Lower lobe of right lung (tissue), 2 donors: ENCODE measurements at regions not wholly inside any gene's neighbourhood (a gene's known extent, or its start where the extent isn't known, plus 50 kb on each side); places are given as distances from the start of the nearest gene placed in this dataset.

Experiments used
- ATAC-seq, 2 donors: fragments of 200-7000 bp; cut with Tn5 transposase; one replicate each; pipeline ENCODE4 v1.9.1; 2020 to 2022; ENCODE audit warnings: mild to moderate bottlenecking in 2 of 2, moderate library complexity in 2 of 2
- DNase-seq: peaks from one replicate; pipeline ENCODE4 v3.0.0-alpha.2; 2020
- H3K27ac ChIP-seq: fragments of 200-600 bp; one replicate; pipeline ENCODE4 v1.8.0; 2022
- H3K27me3 ChIP-seq: fragments of 200-600 bp; one replicate; pipeline ENCODE4 v1.8.0; 2022; ENCODE audit warnings: low read depth
- H3K36me3 ChIP-seq: fragments of 200-600 bp; one replicate; pipeline ENCODE4 v1.8.0; 2022; ENCODE audit warnings: mild to moderate bottlenecking
- H3K4me1 ChIP-seq: fragments of 200-600 bp; one replicate; pipeline ENCODE4 v1.8.0; 2022
- H3K4me3 ChIP-seq: fragments of 200-600 bp; one replicate; pipeline ENCODE4 v1.8.0; 2022; ENCODE audit warnings: mild to moderate bottlenecking
- H3K9me3 ChIP-seq: fragments of 200-600 bp; one replicate; pipeline ENCODE4 v1.8.0; 2022
- intact Hi-C: fragments of 100-400 bp; cut with DNase I; formaldehyde crosslinking; loops from one replicate; pipeline ENCODE4 v1.11.0; 2022
- TF ChIP-seq, protein P1 (sequence below): fragments of 200-600 bp; IDR thresholded peaks from one replicate; pipeline ENCODE4 v1.8.0; 2022; ENCODE audit warnings: antibody characterized with exemption, mild to moderate bottlenecking
- donor health status: DM: no; HTN: yes; CAD: no; lungs with severe emphysema.

- no peak for ATAC-seq
- DNase-seq, result no peak
- intact Hi-C loops, result no loop called here
- no peak overlapping the region for H3K27ac ChIP-seq
- H3K9me3 ChIP-seq, result no peaks in the 10 kb centered on the region
- H3K36me3 ChIP-seq, result no peaks in the 10 kb centered on the region
- H3K4me1 ChIP-seq, result no peaks in the 10 kb centered on the region
- TF ChIP-seq, protein P1, sequence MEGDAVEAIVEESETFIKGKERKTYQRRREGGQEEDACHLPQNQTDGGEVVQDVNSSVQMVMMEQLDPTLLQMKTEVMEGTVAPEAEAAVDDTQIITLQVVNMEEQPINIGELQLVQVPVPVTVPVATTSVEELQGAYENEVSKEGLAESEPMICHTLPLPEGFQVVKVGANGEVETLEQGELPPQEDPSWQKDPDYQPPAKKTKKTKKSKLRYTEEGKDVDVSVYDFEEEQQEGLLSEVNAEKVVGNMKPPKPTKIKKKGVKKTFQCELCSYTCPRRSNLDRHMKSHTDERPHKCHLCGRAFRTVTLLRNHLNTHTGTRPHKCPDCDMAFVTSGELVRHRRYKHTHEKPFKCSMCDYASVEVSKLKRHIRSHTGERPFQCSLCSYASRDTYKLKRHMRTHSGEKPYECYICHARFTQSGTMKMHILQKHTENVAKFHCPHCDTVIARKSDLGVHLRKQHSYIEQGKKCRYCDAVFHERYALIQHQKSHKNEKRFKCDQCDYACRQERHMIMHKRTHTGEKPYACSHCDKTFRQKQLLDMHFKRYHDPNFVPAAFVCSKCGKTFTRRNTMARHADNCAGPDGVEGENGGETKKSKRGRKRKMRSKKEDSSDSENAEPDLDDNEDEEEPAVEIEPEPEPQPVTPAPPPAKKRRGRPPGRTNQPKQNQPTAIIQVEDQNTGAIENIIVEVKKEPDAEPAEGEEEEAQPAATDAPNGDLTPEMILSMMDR, result no peak
- H3K4me3 ChIP-seq, result no peak overlapping the region
- H3K27me3 ChIP-seq, result no peaks in the 10 kb centered on the region
Measured at GRCh38 chr6:14770572-14770971, 475.3 kb upstream of the JARID2 start.

DNA sequence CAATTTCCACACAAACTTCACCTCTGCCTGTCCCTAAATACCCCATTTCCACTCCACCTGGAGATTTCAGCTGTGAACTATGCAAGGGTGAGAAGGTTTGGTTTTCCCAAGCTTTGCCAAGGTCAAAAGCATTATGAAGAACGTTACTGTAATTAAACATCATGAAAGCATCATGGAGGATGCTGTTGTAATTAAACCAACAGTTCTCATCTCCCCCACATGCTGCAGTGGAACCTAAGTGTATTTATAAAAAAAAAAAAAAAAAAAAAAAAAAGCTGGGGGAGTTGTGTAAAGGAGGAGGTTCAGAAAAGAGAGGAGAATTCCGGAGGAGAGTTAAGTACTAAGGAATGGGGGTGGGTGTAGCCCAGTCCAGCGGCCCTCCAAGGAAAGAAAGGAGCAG is 474.9 kb upstream of the JARID2 start:
- Histone ChIP-seq H3K27me3 (no peaks in the 10 kb centered on the region), H3K9me3 (no peaks in the 10 kb centered on the region), H3K36me3 (no peaks in the 10 kb centered on the region), H3K4me1 (no peaks in the 10 kb centered on the region), H3K27ac (no peak overlapping the region), H3K4me3 (no peak overlapping the region)
- DNase-seq (no peak), ATAC-seq (no peak)
- intact Hi-C loops, result no loop called here
- TF ChIP-seq, protein P1, result no peak

DNA sequence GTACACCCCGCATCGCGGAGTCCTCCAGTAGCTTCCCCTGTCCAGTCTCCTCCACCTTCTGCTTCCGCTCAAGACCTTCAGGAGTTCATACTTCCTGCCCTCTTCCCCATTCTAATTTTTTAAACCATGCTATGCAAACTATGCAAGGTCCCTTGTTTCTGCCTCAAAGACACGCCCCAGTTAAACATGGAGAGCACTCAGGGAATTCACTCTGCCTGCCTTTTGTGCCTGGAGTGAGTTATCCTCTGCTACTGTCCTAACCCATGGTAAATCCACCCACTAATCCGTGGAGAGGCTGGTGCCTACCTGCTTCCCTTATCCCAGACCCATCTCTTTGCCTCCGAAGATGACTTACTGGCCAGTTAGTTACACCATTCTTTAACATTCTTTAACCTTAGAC is 473.7 kb upstream of the JARID2 start:
- DNase-seq (no peak), ATAC-seq (no peak)
- TF ChIP-seq, protein P1, result no peak
- intact Hi-C loops, result no loop called here
- no peak overlapping the region for H3K4me3 ChIP-seq
- H3K4me1 ChIP-seq, result no peaks in the 10 kb centered on the region
- no peaks in the 10 kb centered on the region for H3K9me3 ChIP-seq
- H3K36me3 ChIP-seq, result no peaks in the 10 kb centered on the region
- no peak overlapping the region for H3K27ac ChIP-seq
- H3K27me3 ChIP-seq, result no peaks in the 10 kb centered on the region

GRCh38 chr6:14775528-14775927 is 470.3 kb upstream of the JARID2 start:
- DNase-seq (no peak), ATAC-seq (no peak)
- H3K4me3 ChIP-seq, result no peak overlapping the region
- TF ChIP-seq, protein P1, result no peak
- H3K27ac ChIP-seq, result no peak overlapping the region
- H3K4me1 ChIP-seq, result no peaks in the 10 kb centered on the region
- no peaks in the 10 kb centered on the region for H3K9me3 ChIP-seq
- no peaks in the 10 kb centered on the region for H3K27me3 ChIP-seq
- intact Hi-C loops, result no loop called here
- H3K36me3 ChIP-seq, result no peaks in the 10 kb centered on the region

GRCh38 chr6:14776307-14776706 is 469.6 kb upstream of the JARID2 start:
- H3K4me1 ChIP-seq, result no peaks in the 10 kb centered on the region
- intact Hi-C loops, result no loop called here
- H3K27ac ChIP-seq, result no peak overlapping the region
- no peaks in the 10 kb centered on the region for H3K9me3 ChIP-seq
- TF ChIP-seq, protein P1, result no peak
- no peaks in the 10 kb centered on the region for H3K36me3 ChIP-seq
- H3K27me3 ChIP-seq, result no peaks in the 10 kb centered on the region
- ATAC-seq, result no peak
- DNase-seq, result no peak
- H3K4me3 ChIP-seq, result no peak overlapping the region
